ENCODE measurements at regions not wholly inside any gene's neighbourhood (a gene's known extent, or its start where the extent isn't known, plus 50 kb on each side); places are given as distances from the start of the nearest gene placed in this dataset.
"Not testable (repeated sequence)": the region's sequence is repeated elsewhere in the genome, so short reads cannot be mapped to it uniquely, and the experiment has no call there.

DNA sequence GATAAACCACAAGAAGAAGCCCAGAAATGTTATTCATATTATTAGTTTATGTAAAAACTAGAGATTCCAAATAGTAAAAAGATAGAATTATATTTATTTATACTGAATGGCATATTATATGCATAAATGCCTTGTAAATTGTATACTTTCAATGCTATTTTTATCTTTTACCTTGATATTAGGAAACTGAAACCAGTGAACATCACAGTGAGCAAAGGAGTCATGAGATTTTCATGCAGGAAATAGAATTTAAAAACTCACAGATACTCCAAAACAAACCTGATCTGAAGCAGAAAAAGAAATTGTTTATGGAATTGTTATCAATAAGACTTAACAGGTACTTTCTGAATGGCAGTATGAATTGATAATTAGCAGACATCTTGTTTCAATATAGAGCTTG is 207.3 kb upstream of the CENPE start:
- TF ChIP-seq EP300 (IDR thresholded peaks at IDR 0.05): no peak
- TF ChIP-seq POLR2A (IDR thresholded peaks at IDR 0.05): no peak
- TF ChIP-seq, protein P1, sequence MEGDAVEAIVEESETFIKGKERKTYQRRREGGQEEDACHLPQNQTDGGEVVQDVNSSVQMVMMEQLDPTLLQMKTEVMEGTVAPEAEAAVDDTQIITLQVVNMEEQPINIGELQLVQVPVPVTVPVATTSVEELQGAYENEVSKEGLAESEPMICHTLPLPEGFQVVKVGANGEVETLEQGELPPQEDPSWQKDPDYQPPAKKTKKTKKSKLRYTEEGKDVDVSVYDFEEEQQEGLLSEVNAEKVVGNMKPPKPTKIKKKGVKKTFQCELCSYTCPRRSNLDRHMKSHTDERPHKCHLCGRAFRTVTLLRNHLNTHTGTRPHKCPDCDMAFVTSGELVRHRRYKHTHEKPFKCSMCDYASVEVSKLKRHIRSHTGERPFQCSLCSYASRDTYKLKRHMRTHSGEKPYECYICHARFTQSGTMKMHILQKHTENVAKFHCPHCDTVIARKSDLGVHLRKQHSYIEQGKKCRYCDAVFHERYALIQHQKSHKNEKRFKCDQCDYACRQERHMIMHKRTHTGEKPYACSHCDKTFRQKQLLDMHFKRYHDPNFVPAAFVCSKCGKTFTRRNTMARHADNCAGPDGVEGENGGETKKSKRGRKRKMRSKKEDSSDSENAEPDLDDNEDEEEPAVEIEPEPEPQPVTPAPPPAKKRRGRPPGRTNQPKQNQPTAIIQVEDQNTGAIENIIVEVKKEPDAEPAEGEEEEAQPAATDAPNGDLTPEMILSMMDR (IDR thresholded peaks at IDR 0.05): no peak
- no peak for TF ChIP-seq POLR2AphosphoS5 (IDR thresholded peaks at IDR 0.05)
- no peak for DNase-seq
- H3K4me1 ChIP-seq: no peaks in the 10 kb centered on the region
- no peaks in the 10 kb centered on the region for H3K27me3 ChIP-seq
- no peaks in the 10 kb centered on the region for H3K36me3 ChIP-seq
- intact Hi-C loops (cut with DNase I): no loop called here
- H3K27ac ChIP-seq: no peak overlapping the region
- no peaks in the 10 kb centered on the region for H3K9me3 ChIP-seq
- no peak overlapping the region for H3K4me3 ChIP-seq

DNA sequence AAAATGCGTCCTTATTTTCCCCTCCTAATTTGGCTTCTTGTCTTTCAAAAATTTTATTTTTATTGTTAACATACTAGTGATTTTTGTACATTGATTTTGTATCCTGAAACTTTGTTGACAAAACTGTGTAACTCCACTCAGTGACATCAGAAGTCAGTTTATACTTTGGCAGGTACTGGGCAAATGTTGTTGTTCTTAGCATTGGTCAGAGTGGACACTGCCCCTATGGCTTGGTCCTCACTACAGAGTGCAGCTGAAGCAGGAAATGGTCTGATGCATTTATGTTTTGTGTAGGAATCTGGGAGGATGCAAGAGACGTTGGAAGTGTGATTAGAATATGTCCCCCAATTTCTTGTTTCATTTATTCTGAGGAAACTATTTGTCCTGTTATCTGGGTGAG is 205.5 kb upstream of the CENPE start:
- no peaks in the 10 kb centered on the region for H3K9me3 ChIP-seq
- no peak overlapping the region for H3K27ac ChIP-seq
- no peaks in the 10 kb centered on the region for H3K27me3 ChIP-seq
- H3K36me3 ChIP-seq: no peaks in the 10 kb centered on the region
- no peak for TF ChIP-seq EP300 (IDR thresholded peaks at IDR 0.05)
- no peak for TF ChIP-seq POLR2A (IDR thresholded peaks at IDR 0.05)
- TF ChIP-seq, protein P1 (IDR thresholded peaks at IDR 0.05): no peak
- TF ChIP-seq POLR2AphosphoS5 (IDR thresholded peaks at IDR 0.05): no peak
- no peak overlapping the region for H3K4me3 ChIP-seq
- intact Hi-C loops (cut with DNase I): no loop called here
- DNase-seq: no peak
- WGBS, 2 donors: 68 to 71% methylated on average over 2 of the region's 2 CpGs
- no peaks in the 10 kb centered on the region for H3K4me1 ChIP-seq

DNA sequence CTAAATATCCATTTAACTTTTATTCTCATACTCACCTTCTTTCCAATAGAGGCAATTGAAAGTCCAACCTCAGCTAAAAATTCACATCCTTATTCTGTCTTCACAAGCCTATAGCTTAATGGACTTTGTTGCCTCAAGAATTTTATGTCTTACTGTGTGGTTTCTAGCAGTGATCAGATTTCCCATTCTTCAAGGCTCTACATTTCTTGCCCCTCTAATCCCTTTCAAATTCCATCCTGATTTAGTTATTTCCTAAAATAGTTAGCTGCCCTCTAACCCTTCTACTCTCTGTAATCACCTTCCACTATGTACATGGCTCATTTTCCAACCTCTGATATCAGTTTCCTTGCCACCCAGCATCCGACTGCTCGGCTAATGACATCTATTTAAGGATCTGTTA is 204.1 kb upstream of the CENPE start:
- Histone ChIP-seq H3K27me3 (no peaks in the 10 kb centered on the region), H3K27ac (no peak overlapping the region), H3K4me1 (no peaks in the 10 kb centered on the region), H3K36me3 (no peaks in the 10 kb centered on the region), H3K9me3 (no peaks in the 10 kb centered on the region), H3K4me3 (no peak overlapping the region)
- intact Hi-C loops (cut with DNase I): no loop called here
- TF ChIP-seq POLR2A (IDR thresholded peaks at IDR 0.05): no peak
- no peak for TF ChIP-seq POLR2AphosphoS5 (IDR thresholded peaks at IDR 0.05)
- TF ChIP-seq, protein P1 (IDR thresholded peaks at IDR 0.05): no peak
- no peak for TF ChIP-seq EP300 (IDR thresholded peaks at IDR 0.05)
- 84 to 86% methylated on average over 2 of the region's 2 CpGs for WGBS, 2 donors
- no peak for DNase-seq

DNA sequence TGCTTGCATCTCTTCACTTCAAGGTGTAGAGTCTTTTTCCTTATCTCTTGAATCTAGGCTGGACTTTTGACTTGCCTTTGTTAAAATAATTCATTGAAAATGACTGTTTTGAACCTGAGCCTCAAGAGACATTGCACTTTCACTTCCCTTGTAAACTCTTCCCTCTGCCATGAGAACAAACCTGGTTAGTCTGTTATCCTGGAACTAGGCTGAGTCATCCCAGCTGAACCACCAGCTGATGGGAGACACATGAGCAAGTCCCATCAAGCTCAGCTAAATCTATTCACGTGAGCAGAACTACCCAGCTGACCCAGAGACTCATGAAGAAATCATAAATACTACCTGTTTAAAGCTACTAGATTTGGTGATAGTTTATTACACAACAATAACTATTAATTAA is 202.3 kb upstream of the CENPE start:
- 9 to 41% methylated on average over 1 of the region's 1 CpG for WGBS, 2 donors
- no peaks in the 10 kb centered on the region for H3K4me1 ChIP-seq
- DNase-seq: no peak
- H3K36me3 ChIP-seq: no peaks in the 10 kb centered on the region
- intact Hi-C loops (cut with DNase I): no loop called here
- H3K4me3 ChIP-seq: no peak overlapping the region
- H3K9me3 ChIP-seq: no peaks in the 10 kb centered on the region
- H3K27me3 ChIP-seq: no peaks in the 10 kb centered on the region
- no peak for TF ChIP-seq POLR2A (IDR thresholded peaks at IDR 0.05)
- TF ChIP-seq, protein P1 (IDR thresholded peaks at IDR 0.05): no peak
- TF ChIP-seq EP300 (IDR thresholded peaks at IDR 0.05): no peak
- TF ChIP-seq POLR2AphosphoS5 (IDR thresholded peaks at IDR 0.05): no peak
- H3K27ac ChIP-seq: no peak overlapping the region

DNA sequence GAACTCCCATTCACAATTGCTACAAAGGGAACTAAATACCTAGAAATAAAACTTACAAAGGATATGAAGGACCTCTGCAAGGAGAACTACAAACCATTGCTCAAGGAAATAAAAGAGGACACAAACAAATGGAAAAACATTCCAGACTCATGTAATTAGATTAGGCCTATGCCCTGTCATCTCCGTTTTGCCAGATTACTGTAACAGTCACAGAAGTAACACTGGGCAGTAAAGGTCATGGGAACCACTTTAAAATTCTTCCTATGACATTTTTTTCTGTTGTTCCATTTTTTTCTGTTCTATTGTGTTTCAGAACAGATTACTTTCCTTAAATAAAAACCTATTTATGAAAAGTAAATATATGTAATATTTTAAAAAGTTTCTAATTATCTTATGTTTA is 199.4 kb upstream of the CENPE start:
- H3K9me3 ChIP-seq: no peaks in the 10 kb centered on the region
- H3K27me3 ChIP-seq: no peaks in the 10 kb centered on the region
- no peak overlapping the region for H3K27ac ChIP-seq
- no peaks in the 10 kb centered on the region for H3K36me3 ChIP-seq
- no peak for DNase-seq
- H3K4me3 ChIP-seq: no peak overlapping the region
- intact Hi-C loops (cut with DNase I): no loop called here
- 44 to 61% methylated on average over 1 of the region's 1 CpG for WGBS, 2 donors
- TF ChIP-seq EP300 (IDR thresholded peaks at IDR 0.05) (no peak), POLR2AphosphoS5 (IDR thresholded peaks at IDR 0.05) (no peak), POLR2A (IDR thresholded peaks at IDR 0.05) (no peak)
- TF ChIP-seq, protein P1 (IDR thresholded peaks at IDR 0.05): no peak
- no peaks in the 10 kb centered on the region for H3K4me1 ChIP-seq

DNA sequence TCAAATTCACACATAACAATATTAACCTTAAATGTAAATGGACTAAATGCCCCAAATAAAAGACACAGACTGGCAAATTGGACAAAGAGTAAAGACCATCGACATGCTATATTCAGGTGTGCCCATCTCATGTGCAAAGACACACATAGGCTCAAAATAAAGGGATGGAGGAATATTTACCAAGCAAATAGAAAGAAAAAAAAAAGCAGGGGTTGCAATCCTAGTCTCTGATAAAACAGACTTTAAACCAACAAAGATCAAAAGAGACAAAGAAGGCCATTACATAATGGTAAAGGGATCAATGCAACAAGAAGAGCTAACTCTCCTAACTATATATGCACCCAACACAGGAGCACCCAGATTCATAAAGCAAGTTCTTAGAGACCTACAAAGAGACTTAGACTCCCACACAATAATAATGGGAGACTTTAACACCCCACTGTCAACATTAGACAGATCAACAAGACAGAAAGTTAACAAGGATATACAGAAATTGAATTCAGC is 189.4 kb upstream of the CENPE start:
- H3K36me3 ChIP-seq; H3K9me3 ChIP-seq; H3K27me3 ChIP-seq; H3K4me1 ChIP-seq; H3K4me3 ChIP-seq; DNase-seq; H3K27ac ChIP-seq; intact Hi-C loops (cut with DNase I): not testable (repeated sequence)
- WGBS, 2 donors: 61 to 66% methylated on average over 1 of the region's 1 CpG

DNA sequence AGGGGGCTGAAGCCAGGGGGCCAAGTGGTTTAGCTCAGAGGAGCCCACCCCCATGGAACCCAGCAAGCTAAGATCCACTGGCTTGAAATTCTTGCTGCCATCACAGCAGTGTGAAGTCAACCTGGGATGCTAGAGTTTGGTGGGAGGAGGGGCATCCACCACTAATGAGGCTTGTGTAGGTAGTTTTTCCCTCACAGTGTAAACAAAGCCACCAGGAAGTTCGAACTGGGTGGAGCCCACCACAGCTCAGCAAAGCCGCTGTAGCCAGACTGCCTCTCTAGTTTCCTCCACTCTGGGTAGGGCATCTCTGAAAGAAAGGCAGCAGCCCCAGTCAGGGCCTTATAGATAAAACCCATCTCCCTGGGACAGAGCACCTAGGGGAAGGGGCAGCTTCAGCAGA is 187.4 kb upstream of the CENPE start:
- DNase-seq; H3K9me3 ChIP-seq; H3K27ac ChIP-seq; H3K36me3 ChIP-seq; H3K4me1 ChIP-seq; intact Hi-C loops (cut with DNase I); H3K4me3 ChIP-seq; H3K27me3 ChIP-seq: not testable (repeated sequence)
- WGBS, 2 donors: 34 to 60% methylated on average over 2 of the region's 2 CpGs

Measured in sigmoid colon (tissue), 6 donors.